ENCODE measurements at regions not wholly inside any gene's neighbourhood (a gene's known extent, or its start where the extent isn't known, plus 50 kb on each side); places are given as distances from the start of the nearest gene placed in this dataset.

DNA sequence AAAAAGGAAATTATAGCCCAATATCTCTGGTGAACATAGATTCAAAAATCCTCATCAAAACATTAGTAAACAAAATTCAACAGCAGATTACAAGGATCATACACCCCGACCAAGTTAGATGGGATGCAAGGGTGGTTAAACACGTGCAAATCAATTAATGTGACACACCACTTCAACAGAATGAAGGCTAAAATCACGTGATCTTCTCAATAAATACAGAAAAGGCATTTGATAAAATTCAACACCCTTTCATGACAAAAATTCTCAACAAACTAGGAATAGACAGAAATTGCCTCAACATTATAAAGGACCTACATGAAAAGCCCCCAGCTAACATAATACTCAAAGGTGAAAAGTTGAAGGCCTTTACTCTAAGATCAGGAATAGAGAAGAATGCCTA, 590.8 kb upstream of the FZD8 start:
- Histone ChIP-seq H3K23me2 (ENCODE audit: low read depth, low read length) (no peaks in the 10 kb centered on the region), H4K20me1 (replicated peaks in 1 of 2; ENCODE audit: control insufficient read depth in 1 of 2, insufficient read depth in 2 of 2, low read length in 2 of 2) (no peaks in the 10 kb centered on the region), H2BK5ac (ENCODE audit: low read depth, low read length) (no peak overlapping the region), H2BK12ac (ENCODE audit: low read depth, low read length) (no peak overlapping the region), H3K14ac (ENCODE audit: insufficient read length) (no peak overlapping the region), H3K36me3 (ENCODE audit: control insufficient read depth in 2 of 4, insufficient read depth in 4 of 4, low read length in 3 of 4) (no peaks in the 10 kb centered on the region), H3K18ac (ENCODE audit: extremely low read depth, low read length) (no peak overlapping the region), H3K56ac (replicated peaks; ENCODE audit: insufficient read length, low read depth, low read length) (no peak overlapping the region), H3K4me1 (replicated peaks in 1 of 4; ENCODE audit: control insufficient read depth in 3 of 4, insufficient read depth in 4 of 4, low read length in 3 of 4) (no peaks in the 10 kb centered on the region), H2AK5ac (ENCODE audit: low read depth, low read length) (no peak overlapping the region), H3K4me3 (ENCODE audit: extremely low read depth in 1 of 4, insufficient read depth in 2 of 4, low read depth in 3 of 4, low read length in 4 of 4) (no peak overlapping the region), H2BK20ac (ENCODE audit: low read length) (no peak overlapping the region), H2BK15ac (ENCODE audit: low read length) (no peak overlapping the region), H3K79me2 (ENCODE audit: control insufficient read depth in 1 of 2, insufficient read depth in 2 of 2, low read length in 2 of 2) (no peaks in the 10 kb centered on the region), H3K27ac (ENCODE audit: low read depth, low read length) (no peak overlapping the region), H3K4me2 (ENCODE audit: insufficient read depth in 1 of 2, low read depth in 2 of 2, low read length in 2 of 2) (no peak overlapping the region), H3K23ac (ENCODE audit: insufficient read length) (no peak overlapping the region), H4K91ac (replicated peaks; ENCODE audit: insufficient read length, low read length) (no peak overlapping the region), H3K4ac (replicated peaks; ENCODE audit: insufficient read length, low read depth, low read length) (no peak overlapping the region), H4K5ac (ENCODE audit: insufficient read length, low read depth, low read length) (no peak overlapping the region), H3K79me1 (ENCODE audit: low read depth, low read length) (no peaks in the 10 kb centered on the region), H3K27me3 (replicated peaks in 1 of 4; ENCODE audit: control insufficient read depth in 3 of 4, extremely low read depth in 1 of 4, insufficient read depth in 3 of 4, low read length in 3 of 4) (no peaks in the 10 kb centered on the region), H3K9me3 (ENCODE audit: insufficient read depth in 2 of 2, low read depth in 1 of 2, low read length in 1 of 2) (no peaks in the 10 kb centered on the region), H3K9ac (replicated peaks in 1 of 4; ENCODE audit: extremely low read depth in 1 of 4, low read depth in 3 of 4, low read length in 3 of 4) (no peak overlapping the region), H4K8ac (ENCODE audit: extremely low read depth, insufficient read depth, low read length) (no peak overlapping the region), H2BK120ac (replicated peaks; ENCODE audit: low read depth, low read length) (no peak overlapping the region), H2AFZ (ENCODE audit: low read length) (no peak overlapping the region)
- FAIRE-seq: no peak
- DNase-seq (ENCODE audit: low read depth in 1 of 2, low spot score in 2 of 2): no peak
- TF ChIP-seq RFX5 (IDR thresholded peaks at IDR 0.05; ENCODE audit: borderline replicate concordance, low read depth, low read length): no peak
- TF ChIP-seq KDM1A (IDR thresholded peaks at IDR 0.05; ENCODE audit: borderline replicate concordance, low read length): no peak
- ChIA-PET POLR2A (ENCODE audit: partially characterized antibody) (no interaction called here), CTCF (ENCODE audit: partially characterized antibody) (no interaction called here)
- 91% methylated on average over 3 of the region's 3 CpGs; no CpG with 5 or more reads in 1 of the 2 experiments for WGBS, 2 experiments (ENCODE audit: extremely low coverage in 1 of 2, insufficient coverage in 1 of 2, insufficient read length in 1 of 2, insufficient replicate concordance in 2 of 2, low coverage in 1 of 2, low lambda C conversion rate in 2 of 2, missing lambda C conversion rate in 1 of 2)
